DMS114 treated with DMSO at 0.1 percent for 48 hours (cell line): ENCODE measurements at regions not wholly inside any gene's neighbourhood (a gene's known extent, or its start where the extent isn't known, plus 50 kb on each side); places are given as distances from the start of the nearest gene placed in this dataset.

Source experiments
- DNase-seq: peaks from one replicate; lab custom pipeline; 2025; ENCODE audit not compliant: unreplicated experiment; lab: John Stamatoyannopoulos, UW

- DNase-seq = no peak
Measured at GRCh38 chr18:38010037-38010436, 444.4 kb upstream of the CELF4 start.

GRCh38 chr18:38009320-38009719 lies 443.7 kb upstream of the CELF4 start:
- no peak for DNase-seq

- DNase-seq = no peak
Measured at GRCh38 chr18:38007676-38008330, 442.2 kb upstream of the CELF4 start.

GRCh38 chr18:38007026-38007425 lies 441.4 kb upstream of the CELF4 start:
- DNase-seq = no peak

GRCh38 chr18:38006541-38006940 lies 440.9 kb upstream of the CELF4 start:
- no peak for DNase-seq

GRCh38 chr18:37997695-37998094 lies 432.1 kb upstream of the CELF4 start:
- DNase-seq = no peak

GRCh38 chr18:37987901-37988300 lies 422.3 kb upstream of the CELF4 start:
- no peak for DNase-seq

- no peak for DNase-seq
Measured at GRCh38 chr18:37986665-37987064, 421.1 kb upstream of the CELF4 start.

- no peak for DNase-seq
Measured at GRCh38 chr18:37985126-37985525, 419.5 kb upstream of the CELF4 start.

GRCh38 chr18:37980556-37980955 lies 415.0 kb upstream of the CELF4 start:
- DNase-seq = no peak

- no peak for DNase-seq
Measured at GRCh38 chr18:37975446-37975845, 409.8 kb upstream of the CELF4 start.

GRCh38 chr18:37967261-37967660 lies 401.7 kb upstream of the CELF4 start:
- no peak for DNase-seq

GRCh38 chr18:37965572-37965970 lies 400.0 kb upstream of the CELF4 start:
- DNase-seq = no peak

GRCh38 chr18:37964885-37965571 lies 399.4 kb upstream of the CELF4 start:
- DNase-seq = no peak

GRCh38 chr18:37963837-37964236 lies 398.2 kb upstream of the CELF4 start:
- DNase-seq = no peak

GRCh38 chr18:37962316-37962966 lies 396.8 kb upstream of the CELF4 start:
- DNase-seq = no peak

GRCh38 chr18:37958499-37958898 lies 392.9 kb upstream of the CELF4 start:
- no peak for DNase-seq

GRCh38 chr18:37956902-37957301 lies 391.3 kb upstream of the CELF4 start:
- DNase-seq = no peak

- no peak for DNase-seq
Measured at GRCh38 chr18:37956020-37956419, 390.4 kb upstream of the CELF4 start.

GRCh38 chr18:37955201-37955600 lies 389.6 kb upstream of the CELF4 start:
- DNase-seq = no peak

- no peak for DNase-seq
Measured at GRCh38 chr18:37953876-37954275, 388.3 kb upstream of the CELF4 start.

- DNase-seq = no peak
Measured at GRCh38 chr18:37948471-37948870, 382.9 kb upstream of the CELF4 start.
